ENCODE measurements at regions not wholly inside any gene's neighbourhood (a gene's known extent, or its start where the extent isn't known, plus 50 kb on each side); places are given as distances from the start of the nearest gene placed in this dataset.

DNA sequence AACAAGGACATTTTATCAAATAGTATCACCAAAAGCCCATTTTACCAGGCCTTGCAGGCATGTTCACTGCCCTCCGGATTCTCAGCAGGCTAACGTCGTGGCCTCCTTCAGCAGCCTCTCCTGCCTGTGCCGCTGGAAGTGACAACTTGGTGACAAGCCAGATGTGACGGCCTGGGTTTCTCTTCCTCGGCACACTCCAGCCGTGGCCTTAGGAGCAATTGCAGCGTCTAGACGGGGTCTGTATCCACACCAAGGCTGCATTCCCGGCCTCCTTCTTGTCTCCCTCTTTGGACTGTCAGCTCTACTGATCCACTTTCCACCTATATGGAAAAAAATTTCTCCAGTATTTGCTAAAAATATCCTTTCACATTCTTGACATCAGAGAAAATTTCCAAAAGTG, 145.3 kb upstream of the MGMT start:
- Histone ChIP-seq H3K27ac (ENCODE audit: extremely low read length, insufficient read depth, low read length) (no peak overlapping the region), H3K9me3 (ENCODE audit: low read length) (peaks cover 22% of the 10 kb centered on the region; the same call in 1 of the 2 replicates), H3K27me3 (ENCODE audit: control insufficient read depth in 1 of 2, insufficient read depth in 2 of 2, low read length in 2 of 2) (peaks cover 0 to 1% of the 10 kb centered on the region in 2 experiments; a peak in 1 of 5 replicates), H3K4me2 (ENCODE audit: low read depth, low read length) (no peak overlapping the region), H3K4me3 (replicated peaks in 1 of 3; ENCODE audit: insufficient read depth in 1 of 3, low read depth in 2 of 3, low read length in 3 of 3) (no peak overlapping the region), H4K20me1 (ENCODE audit: insufficient read depth, low read length) (no peaks in the 10 kb centered on the region), H3K4me1 (ENCODE audit: insufficient read depth, low read length) (no peaks in the 10 kb centered on the region), H3K79me2 (ENCODE audit: insufficient read depth, low read length) (no peaks in the 10 kb centered on the region), H2AFZ (ENCODE audit: low read length) (no peak overlapping the region), H3K36me3 (replicated peaks in 1 of 2; ENCODE audit: control insufficient read depth in 1 of 2, insufficient read depth in 2 of 2, low read length in 2 of 2) (no peaks in the 10 kb centered on the region), H3K9ac (ENCODE audit: insufficient read depth, low read depth, low read length) (no peak overlapping the region)
- intact Hi-C loops (cut with micrococcal nuclease; ENCODE audit: unreplicated experiment): no loop called here
- CTCF ChIA-PET (ENCODE audit: low intra/inter-chr PET ratio, low total read pairs): no interaction called here
- TF ChIP-seq KAT2B (IDR thresholded peaks at IDR 0.05; ENCODE audit: borderline replicate concordance, low read depth, low read length): no peak
- TF ChIP-seq MEIS2 (CRISPR knock-in tag; IDR thresholded peaks at IDR 0.05): no peak
- TF ChIP-seq, protein P1, sequence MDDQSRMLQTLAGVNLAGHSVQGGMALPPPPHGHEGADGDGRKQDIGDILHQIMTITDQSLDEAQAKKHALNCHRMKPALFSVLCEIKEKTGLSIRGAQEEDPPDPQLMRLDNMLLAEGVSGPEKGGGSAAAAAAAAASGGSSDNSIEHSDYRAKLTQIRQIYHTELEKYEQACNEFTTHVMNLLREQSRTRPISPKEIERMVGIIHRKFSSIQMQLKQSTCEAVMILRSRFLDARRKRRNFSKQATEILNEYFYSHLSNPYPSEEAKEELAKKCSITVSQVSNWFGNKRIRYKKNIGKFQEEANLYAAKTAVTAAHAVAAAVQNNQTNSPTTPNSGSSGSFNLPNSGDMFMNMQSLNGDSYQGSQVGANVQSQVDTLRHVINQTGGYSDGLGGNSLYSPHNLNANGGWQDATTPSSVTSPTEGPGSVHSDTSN (CRISPR knock-in tag; IDR thresholded peaks at IDR 0.05; ENCODE audit: borderline replicate concordance): no peak
- TF ChIP-seq, protein P2, sequence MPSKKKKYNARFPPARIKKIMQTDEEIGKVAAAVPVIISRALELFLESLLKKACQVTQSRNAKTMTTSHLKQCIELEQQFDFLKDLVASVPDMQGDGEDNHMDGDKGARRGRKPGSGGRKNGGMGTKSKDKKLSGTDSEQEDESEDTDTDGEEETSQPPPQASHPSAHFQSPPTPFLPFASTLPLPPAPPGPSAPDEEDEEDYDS (CRISPR knock-in tag; IDR thresholded peaks at IDR 0.05): no peak
- no peak for TF ChIP-seq MED8 (CRISPR knock-in tag; IDR thresholded peaks at IDR 0.05; ENCODE audit: insufficient replicate concordance)
- ATAC-seq (no peak), FAIRE-seq (no peak), DNase-seq (ENCODE audit: low spot score) (no peak)
- 44% methylated on average over 7 of the region's 10 CpGs for WGBS (ENCODE audit: low lambda C conversion rate)
- POLR2A ChIA-PET: no interaction called here
- in situ Hi-C loops (cut with HindIII; ENCODE audit: extremely low pct_ligation_motif_present, low pct_unique_long_range_greater_than_20kb): no loop called here
- BruUV-seq (replicated peaks): no TSS peak

DNA sequence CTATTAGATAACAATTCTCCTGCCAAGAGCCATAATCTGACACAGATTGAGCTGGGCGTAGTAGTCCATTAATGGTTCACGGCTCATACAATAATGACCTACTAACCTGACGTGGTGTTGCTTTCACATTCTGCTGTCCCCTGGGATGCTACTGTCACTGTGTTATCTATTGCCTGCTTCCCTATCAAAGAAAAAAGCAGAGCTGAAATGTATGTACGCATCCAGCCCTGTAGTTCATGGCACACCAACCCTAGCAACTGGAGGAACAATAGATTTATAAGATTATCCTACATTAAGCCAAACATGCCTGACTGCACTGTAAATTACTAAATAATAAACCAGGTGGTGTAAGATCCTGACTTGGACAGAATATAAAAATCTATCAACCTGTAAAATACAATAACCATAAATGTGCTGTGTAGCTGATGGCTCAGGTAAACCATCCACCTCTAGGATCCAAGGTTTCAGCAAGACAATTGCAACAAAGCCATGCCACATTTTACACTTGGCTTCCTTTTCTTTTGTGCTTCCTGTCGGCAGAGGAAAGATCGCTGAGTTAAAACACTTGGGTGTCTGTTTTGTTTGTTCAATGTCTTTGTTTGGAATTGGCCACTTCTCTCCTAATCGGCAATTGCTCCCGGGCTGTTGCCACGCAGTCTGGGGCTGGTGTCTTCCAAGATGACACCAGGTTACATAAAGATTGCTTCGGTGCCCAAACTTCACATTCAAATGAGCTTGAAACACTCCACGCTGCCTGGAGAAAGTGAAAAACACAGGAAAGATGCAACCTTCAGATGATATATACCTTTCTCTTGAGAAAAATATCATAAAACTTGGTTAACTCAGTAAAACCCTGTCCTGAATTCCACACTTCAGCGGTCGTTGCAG, 143.9 kb upstream of the MGMT start:
- Histone ChIP-seq H3K79me2 (ENCODE audit: insufficient read depth, low read length) (no peaks in the 10 kb centered on the region), H3K9me3 (ENCODE audit: low read length) (peaks cover 18% of the 10 kb centered on the region; the same call in 1 of the 2 replicates), H3K27ac (ENCODE audit: extremely low read length, insufficient read depth, low read length) (no peak overlapping the region), H3K4me3 (replicated peaks in 1 of 3; ENCODE audit: insufficient read depth in 1 of 3, low read depth in 2 of 3, low read length in 3 of 3) (no peak overlapping the region), H2AFZ (ENCODE audit: low read length) (no peak overlapping the region), H3K9ac (ENCODE audit: insufficient read depth, low read depth, low read length) (no peak overlapping the region), H3K4me2 (ENCODE audit: low read depth, low read length) (no peak overlapping the region), H3K27me3 (ENCODE audit: control insufficient read depth in 1 of 2, insufficient read depth in 2 of 2, low read length in 2 of 2) (peaks cover 0 to 1% of the 10 kb centered on the region in 2 experiments; a peak in 1 of 5 replicates), H3K4me1 (ENCODE audit: insufficient read depth, low read length) (no peaks in the 10 kb centered on the region), H4K20me1 (ENCODE audit: insufficient read depth, low read length) (no peaks in the 10 kb centered on the region), H3K36me3 (replicated peaks in 1 of 2; ENCODE audit: control insufficient read depth in 1 of 2, insufficient read depth in 2 of 2, low read length in 2 of 2) (no peaks in the 10 kb centered on the region)
- POLR2A ChIA-PET: no interaction called here
- intact Hi-C loops (cut with micrococcal nuclease; ENCODE audit: unreplicated experiment) (no loop called here), in situ Hi-C loops (cut with HindIII; ENCODE audit: extremely low pct_ligation_motif_present, low pct_unique_long_range_greater_than_20kb) (no loop called here)
- FAIRE-seq: no peak
- no peak for ATAC-seq
- BruUV-seq (replicated peaks): no TSS peak
- CTCF ChIA-PET (ENCODE audit: low intra/inter-chr PET ratio, low total read pairs): no interaction called here
- 22% methylated on average over 13 of the region's 13 CpGs for WGBS (ENCODE audit: low lambda C conversion rate)
- DNase-seq (ENCODE audit: low spot score): no peak
- TF ChIP-seq ZNF207 (IDR thresholded peaks at IDR 0.05; ENCODE audit: borderline replicate concordance) (no peak), LCORL (IDR thresholded peaks at IDR 0.05) (no peak), LCORL (CRISPR knock-in tag; IDR thresholded peaks at IDR 0.05) (no peak), JUN (CRISPR knock-in tag; IDR thresholded peaks at IDR 0.05) (no peak), RFX3 (CRISPR knock-in tag; IDR thresholded peaks at IDR 0.05) (no peak), KLF11 (CRISPR knock-in tag; IDR thresholded peaks at IDR 0.05) (no peak), RARA (CRISPR knock-in tag; IDR thresholded peaks at IDR 0.05) (no peak), RCOR2 (CRISPR knock-in tag; IDR thresholded peaks at IDR 0.05) (no peak)
- TF ChIP-seq, protein P3, sequence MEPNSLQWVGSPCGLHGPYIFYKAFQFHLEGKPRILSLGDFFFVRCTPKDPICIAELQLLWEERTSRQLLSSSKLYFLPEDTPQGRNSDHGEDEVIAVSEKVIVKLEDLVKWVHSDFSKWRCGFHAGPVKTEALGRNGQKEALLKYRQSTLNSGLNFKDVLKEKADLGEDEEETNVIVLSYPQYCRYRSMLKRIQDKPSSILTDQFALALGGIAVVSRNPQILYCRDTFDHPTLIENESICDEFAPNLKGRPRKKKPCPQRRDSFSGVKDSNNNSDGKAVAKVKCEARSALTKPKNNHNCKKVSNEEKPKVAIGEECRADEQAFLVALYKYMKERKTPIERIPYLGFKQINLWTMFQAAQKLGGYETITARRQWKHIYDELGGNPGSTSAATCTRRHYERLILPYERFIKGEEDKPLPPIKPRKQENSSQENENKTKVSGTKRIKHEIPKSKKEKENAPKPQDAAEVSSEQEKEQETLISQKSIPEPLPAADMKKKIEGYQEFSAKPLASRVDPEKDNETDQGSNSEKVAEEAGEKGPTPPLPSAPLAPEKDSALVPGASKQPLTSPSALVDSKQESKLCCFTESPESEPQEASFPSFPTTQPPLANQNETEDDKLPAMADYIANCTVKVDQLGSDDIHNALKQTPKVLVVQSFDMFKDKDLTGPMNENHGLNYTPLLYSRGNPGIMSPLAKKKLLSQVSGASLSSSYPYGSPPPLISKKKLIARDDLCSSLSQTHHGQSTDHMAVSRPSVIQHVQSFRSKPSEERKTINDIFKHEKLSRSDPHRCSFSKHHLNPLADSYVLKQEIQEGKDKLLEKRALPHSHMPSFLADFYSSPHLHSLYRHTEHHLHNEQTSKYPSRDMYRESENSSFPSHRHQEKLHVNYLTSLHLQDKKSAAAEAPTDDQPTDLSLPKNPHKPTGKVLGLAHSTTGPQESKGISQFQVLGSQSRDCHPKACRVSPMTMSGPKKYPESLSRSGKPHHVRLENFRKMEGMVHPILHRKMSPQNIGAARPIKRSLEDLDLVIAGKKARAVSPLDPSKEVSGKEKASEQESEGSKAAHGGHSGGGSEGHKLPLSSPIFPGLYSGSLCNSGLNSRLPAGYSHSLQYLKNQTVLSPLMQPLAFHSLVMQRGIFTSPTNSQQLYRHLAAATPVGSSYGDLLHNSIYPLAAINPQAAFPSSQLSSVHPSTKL (CRISPR knock-in tag; IDR thresholded peaks at IDR 0.05): no peak

Measured in HepG2 (cell line).